CD14-positive monocyte (primary cell): ENCODE measurements at regions not wholly inside any gene's neighbourhood (a gene's known extent, or its start where the extent isn't known, plus 50 kb on each side); places are given as distances from the start of the nearest gene placed in this dataset.

Experiments used
- DNase-seq, 3 donors: peaks; one replicate each; pipeline ENCODE4 v3.0.0-alpha.2; 2011 to 2022
- H2AFZ ChIP-seq: 2 replicates; pipeline ENCODE4 v1.6.0; 2012; ENCODE audit warnings: mild to moderate bottlenecking, low read depth, low read length, inconsistent platforms; ENCODE audit not compliant: insufficient read depth, poor library complexity, severe bottlenecking
- H3K27ac ChIP-seq, 2 donors: 1 replicate in 1 of 2; 2 replicates in 1 of 2; pipeline ENCODE4 v1.5.1; 2012 to 2013; ENCODE audit warnings: low read length in 2 of 2, control low read depth in 1 of 2, inconsistent platforms in 1 of 2, low read depth in 1 of 2, mild to moderate bottlenecking in 1 of 2
- H3K27me3 ChIP-seq, 2 donors: one replicate each; pipeline versions ENCODE4 v1.6.0 to v1.6.1; 2011 to 2013; ENCODE audit warnings: low read length in 2 of 2; ENCODE audit not compliant: control insufficient read depth in 2 of 2, insufficient read depth in 2 of 2
- H3K36me3 ChIP-seq, 2 donors: replicated peaks in 1 of 2; 1 replicate in 1 of 2; 2 replicates in 1 of 2; pipeline versions ENCODE4 v1.5.1 to v1.6.1; 2012 to 2013; ENCODE audit warnings: low read length in 2 of 2, control low read depth in 1 of 2, inconsistent platforms in 1 of 2, mild to moderate bottlenecking in 1 of 2; ENCODE audit not compliant: insufficient read depth in 2 of 2, control insufficient read depth in 1 of 2
- H3K4me1 ChIP-seq, 2 donors: 1 replicate in 1 of 2; 2 replicates in 1 of 2; pipeline versions ENCODE4 v1.5.1 to v1.6.1; 2012 to 2013; ENCODE audit warnings: low read length in 2 of 2, control low read depth in 1 of 2, inconsistent platforms in 1 of 2, mild to moderate bottlenecking in 1 of 2, moderate library complexity in 1 of 2; ENCODE audit not compliant: insufficient read depth in 2 of 2, control insufficient read depth in 1 of 2
- H3K4me2 ChIP-seq: replicated peaks from 2 replicates; pipeline ENCODE3; 2012; ENCODE audit warnings: low read length, moderate library complexity, mild to moderate bottlenecking; ENCODE audit not compliant: poor library complexity, severe bottlenecking; ENCODE audit errors: extremely low read depth
- H3K4me3 ChIP-seq, 3 experiments: fragments of 200-600 bp in 1 of 3; sonication (generic) in 1 of 3; replicated peaks in 1 of 3; 1 replicate in 2 of 3; 2 replicates in 1 of 3; pipeline ENCODE4 v1.5.1; 2011 to 2013; ENCODE audit warnings: low read length in 3 of 3, mild to moderate bottlenecking in 3 of 3, control low read depth in 2 of 3, low read depth in 2 of 3, inconsistent platforms in 1 of 3, moderate library complexity in 1 of 3
- H3K79me2 ChIP-seq: 2 replicates; pipeline ENCODE4 v1.6.0; 2012; ENCODE audit warnings: mild to moderate bottlenecking, control low read depth, inconsistent platforms, low read length, moderate library complexity; ENCODE audit not compliant: insufficient read depth
- H3K9ac ChIP-seq: 2 replicates; pipeline ENCODE4 v1.6.0; 2017; ENCODE audit warnings: low read length, mild to moderate bottlenecking; ENCODE audit not compliant: insufficient read depth, poor library complexity, severe bottlenecking
- H3K9me3 ChIP-seq, 2 donors: replicated peaks in 1 of 2; 1 replicate in 1 of 2; 2 replicates in 1 of 2; pipeline versions ENCODE4 v1.5.1 to v1.6.1; 2012 to 2013; ENCODE audit warnings: low read length in 2 of 2, control low read depth in 1 of 2; ENCODE audit not compliant: control insufficient read depth in 1 of 2, insufficient read depth in 1 of 2
- H4K20me1 ChIP-seq: 2 replicates; pipeline ENCODE4 v1.6.0; 2012; ENCODE audit warnings: mild to moderate bottlenecking, low read length, control low read depth, moderate library complexity; ENCODE audit not compliant: insufficient read depth
- H3K27ac Mint-ChIP-seq, 7 donors: one replicate each; pipeline ENCODE4 v1.8.0; 2020; ENCODE audit warnings: mild to moderate bottlenecking in 7 of 7, mixed read lengths in 7 of 7, moderate library complexity in 6 of 7, inconsistent platforms in 2 of 7
- H3K27me3 Mint-ChIP-seq, 3 donors: one replicate each; pipeline ENCODE4 v1.8.0; 2021 to 2022; ENCODE audit warnings: low read depth in 3 of 3, mild to moderate bottlenecking in 3 of 3, mixed read lengths in 3 of 3, moderate library complexity in 3 of 3, inconsistent platforms in 1 of 3
- H3K36me3 Mint-ChIP-seq, 2 donors: one replicate each; pipeline ENCODE4 v1.8.0; 2020; ENCODE audit warnings: mixed read lengths in 2 of 2, inconsistent platforms in 1 of 2, mild to moderate bottlenecking in 1 of 2
- H3K4me1 Mint-ChIP-seq: one replicate; pipeline ENCODE4 v1.8.0; 2020; ENCODE audit warnings: mild to moderate bottlenecking, mixed read lengths
- H3K4me3 Mint-ChIP-seq, 2 donors: one replicate each; pipeline ENCODE4 v1.8.0; 2020; ENCODE audit warnings: mild to moderate bottlenecking in 2 of 2, mixed read lengths in 2 of 2, moderate library complexity in 1 of 2
- H3K9me3 Mint-ChIP-seq, 7 donors: one replicate each; pipeline ENCODE4 v1.8.0; 2020 to 2022; ENCODE audit warnings: mixed read lengths in 7 of 7, mild to moderate bottlenecking in 6 of 7, moderate library complexity in 6 of 7, inconsistent platforms in 2 of 7
- WGBS: methylation state at CpG from one replicate; pipeline ENCODE4 v1.1.5; 2013; ENCODE audit warnings: missing lambda C conversion rate; ENCODE audit not compliant: insufficient coverage; 5-methylcytosine and 5-hydroxymethylcytosine counted together
- intact Hi-C, 2 donors: fragments of 100-400 bp; cut with micrococcal nuclease; formaldehyde crosslinking; loops; one replicate each; pipeline versions ENCODE4 v1.15.0 to v1.15.1; 2023
- TF ChIP-seq, protein P1 (sequence below): fragments of 200-600 bp; IDR thresholded peaks from one replicate; pipeline ENCODE4 v1.8.0; 2022; ENCODE audit warnings: antibody characterized with exemption, mild to moderate bottlenecking

DNA sequence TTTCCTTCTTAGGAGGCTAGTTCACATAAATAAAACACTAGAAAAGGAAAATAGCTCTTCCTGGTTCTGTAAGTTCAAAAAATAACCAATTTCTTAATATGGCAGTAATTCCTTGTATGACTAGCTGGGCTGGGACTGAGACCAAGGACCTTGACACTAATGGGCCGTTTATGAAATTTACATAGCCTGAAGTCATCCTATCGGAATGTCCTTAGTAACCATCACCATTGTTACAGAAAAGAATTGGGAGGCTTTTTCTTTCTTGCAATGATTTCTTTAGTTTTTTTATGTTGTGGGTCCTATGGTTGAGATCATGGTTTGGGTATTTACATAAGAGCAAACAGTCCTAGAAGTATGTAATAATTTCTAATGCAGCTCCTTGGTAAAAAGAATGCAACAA lies 87.1 kb upstream of the HDAC9 start:
- DNase-seq: no peak
- Mint-ChIP-seq H3K27me3 (no peaks in the 10 kb centered on the region), H3K4me1 (peaks cover 12% of the 10 kb centered on the region), H3K27ac (no peak overlapping the region), H3K36me3 (peaks cover 10 to 22% of the 10 kb centered on the region in 2 donors), H3K4me3 (no peak overlapping the region), H3K9me3 (no peaks in the 10 kb centered on the region)
- Histone ChIP-seq H3K36me3 (peaks cover 3 to 14% of the 10 kb centered on the region in 2 donors), H3K9me3 (no peaks in the 10 kb centered on the region), H3K27ac (no peak overlapping the region), H4K20me1 (peaks cover 69% of the 10 kb centered on the region), H2AFZ (no peak overlapping the region), H3K4me2 (no peak overlapping the region), H3K4me1 (peaks cover 10 to 12% of the 10 kb centered on the region in 2 donors), H3K4me3 (no peak overlapping the region), H3K79me2 (peaks cover 57% of the 10 kb centered on the region), H3K9ac (no peak overlapping the region), H3K27me3 (no peaks in the 10 kb centered on the region)
- TF ChIP-seq, protein P1, sequence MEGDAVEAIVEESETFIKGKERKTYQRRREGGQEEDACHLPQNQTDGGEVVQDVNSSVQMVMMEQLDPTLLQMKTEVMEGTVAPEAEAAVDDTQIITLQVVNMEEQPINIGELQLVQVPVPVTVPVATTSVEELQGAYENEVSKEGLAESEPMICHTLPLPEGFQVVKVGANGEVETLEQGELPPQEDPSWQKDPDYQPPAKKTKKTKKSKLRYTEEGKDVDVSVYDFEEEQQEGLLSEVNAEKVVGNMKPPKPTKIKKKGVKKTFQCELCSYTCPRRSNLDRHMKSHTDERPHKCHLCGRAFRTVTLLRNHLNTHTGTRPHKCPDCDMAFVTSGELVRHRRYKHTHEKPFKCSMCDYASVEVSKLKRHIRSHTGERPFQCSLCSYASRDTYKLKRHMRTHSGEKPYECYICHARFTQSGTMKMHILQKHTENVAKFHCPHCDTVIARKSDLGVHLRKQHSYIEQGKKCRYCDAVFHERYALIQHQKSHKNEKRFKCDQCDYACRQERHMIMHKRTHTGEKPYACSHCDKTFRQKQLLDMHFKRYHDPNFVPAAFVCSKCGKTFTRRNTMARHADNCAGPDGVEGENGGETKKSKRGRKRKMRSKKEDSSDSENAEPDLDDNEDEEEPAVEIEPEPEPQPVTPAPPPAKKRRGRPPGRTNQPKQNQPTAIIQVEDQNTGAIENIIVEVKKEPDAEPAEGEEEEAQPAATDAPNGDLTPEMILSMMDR: no peak
- intact Hi-C loops: no loop called here
- no CpG with 5 or more reads among the region's 2 CpGs for WGBS

DNA sequence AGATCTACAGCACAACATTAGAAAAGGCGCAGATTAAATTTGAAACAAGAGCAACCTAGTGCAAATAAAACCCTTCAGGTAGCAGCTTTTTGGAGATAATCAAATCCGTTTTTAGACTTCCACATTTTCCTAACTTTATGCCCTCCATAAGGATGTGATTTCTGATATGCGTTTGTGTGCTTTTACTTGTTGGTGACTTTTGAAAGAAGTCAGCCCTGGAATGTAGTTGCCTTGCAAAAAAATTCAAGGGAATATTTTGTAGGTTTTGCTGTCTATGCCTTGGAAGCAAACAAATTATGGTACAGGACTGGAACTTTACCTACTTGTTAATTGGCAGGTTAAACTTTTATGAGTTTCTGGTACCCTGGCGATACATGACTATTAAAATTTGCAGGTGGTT lies 86.7 kb upstream of the HDAC9 start:
- Mint-ChIP-seq H3K4me1 (peaks cover 12% of the 10 kb centered on the region), H3K36me3 (peaks cover 10 to 22% of the 10 kb centered on the region in 2 donors), H3K27me3 (no peaks in the 10 kb centered on the region), H3K9me3 (no peaks in the 10 kb centered on the region), H3K4me3 (no peak overlapping the region), H3K27ac (no peak overlapping the region)
- intact Hi-C loops: no loop called here
- peaks cover 56% of the 10 kb centered on the region for H3K79me2 ChIP-seq
- no peak overlapping the region for H3K4me3 ChIP-seq
- no peak overlapping the region for H3K9ac ChIP-seq
- H3K27me3 ChIP-seq: no peaks in the 10 kb centered on the region
- DNase-seq: no peak
- no CpG with 5 or more reads among the region's 4 CpGs for WGBS
- no peak overlapping the region for H3K4me2 ChIP-seq
- H4K20me1 ChIP-seq: peaks cover 68% of the 10 kb centered on the region
- H3K36me3 ChIP-seq: peaks cover 3 to 14% of the 10 kb centered on the region in 2 donors
- H3K27ac ChIP-seq: no peak overlapping the region
- peaks cover 10 to 12% of the 10 kb centered on the region in 2 donors for H3K4me1 ChIP-seq
- TF ChIP-seq, protein P1: no peak
- H2AFZ ChIP-seq: no peak overlapping the region
- H3K9me3 ChIP-seq: no peaks in the 10 kb centered on the region
